Superior temporal gyrus (tissue), 1 donor: ENCODE measurements at regions not wholly inside any gene's neighbourhood (a gene's known extent, or its start where the extent isn't known, plus 50 kb on each side); places are given as distances from the start of the nearest gene placed in this dataset.
A peak's percentile ranks its signal among the peaks of the same experiment; 100 is the strongest.
"Not testable (repeated sequence)": the region's sequence is repeated elsewhere in the genome, so short reads cannot be mapped to it uniquely, and the experiment has no call there.

Experiments
- DNase-seq: peaks from one replicate; pipeline ENCODE4 v3.0.0-alpha.2; 2016; ENCODE audit errors: extremely low spot score

DNA sequence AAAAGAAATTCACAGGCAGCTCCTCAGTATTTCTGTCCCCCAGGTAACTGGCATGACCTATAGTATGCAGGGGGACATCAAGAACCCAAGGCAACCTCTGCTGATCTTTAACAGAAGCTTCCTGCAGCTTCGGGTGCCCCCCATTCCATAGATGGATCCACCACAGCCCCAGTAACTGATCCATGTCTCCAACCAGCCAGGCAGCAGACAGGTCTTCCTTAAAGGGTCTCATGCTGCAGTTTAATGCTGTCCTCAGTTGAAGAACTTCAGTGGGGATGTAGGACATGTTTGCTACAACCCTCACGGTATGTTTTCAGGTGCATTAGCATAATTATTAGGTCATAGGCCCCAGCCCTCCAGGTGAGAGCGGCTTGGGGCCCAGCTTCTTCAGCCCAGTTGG, 90.9 kb upstream of the OLIG2 start:
- DNase-seq, result no peak

DNA sequence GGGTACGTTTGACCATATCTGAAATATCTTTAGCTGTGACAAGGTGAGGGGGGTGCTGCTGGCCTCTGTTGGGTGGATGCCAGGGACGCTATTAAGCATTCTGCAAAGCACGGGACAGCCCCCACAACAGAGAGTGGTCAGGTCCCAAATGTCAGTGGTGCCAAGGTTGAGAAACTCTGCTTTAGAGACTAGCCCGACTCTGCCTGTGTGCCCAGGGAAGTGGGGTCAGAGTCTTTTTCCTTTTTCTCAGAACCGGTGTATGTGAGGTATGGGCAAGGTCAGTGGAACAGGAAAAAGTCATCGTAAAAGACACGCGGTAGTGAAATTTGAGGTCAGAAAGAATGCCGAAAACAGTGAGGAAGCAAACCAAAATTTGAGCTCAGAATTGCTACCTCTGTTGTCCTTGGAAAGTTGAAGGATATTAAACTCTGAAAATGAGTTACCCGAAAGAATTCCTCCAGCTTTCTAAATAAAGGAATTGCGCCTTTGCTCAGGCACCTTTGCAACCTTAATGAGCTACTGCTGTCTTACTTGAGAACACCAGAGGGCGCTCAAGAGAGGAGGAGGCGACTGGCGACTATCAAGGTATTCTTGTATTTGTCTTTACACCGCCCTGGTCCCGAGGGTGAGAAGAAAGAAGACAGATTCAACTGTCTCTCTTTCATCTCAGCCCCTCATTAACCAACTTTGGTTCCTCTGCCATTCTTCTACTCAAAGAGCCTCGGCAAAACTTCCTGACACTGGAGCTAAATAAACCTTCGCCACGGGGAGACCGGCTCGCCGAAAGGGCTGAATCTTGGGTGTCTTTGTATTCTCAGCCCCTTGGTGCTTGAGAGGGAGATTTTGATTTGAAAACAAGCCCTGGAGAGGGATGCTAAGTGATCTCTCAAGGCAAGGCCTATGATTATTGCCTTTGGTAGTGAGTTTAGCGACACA, 85.4 kb upstream of the OLIG2 start:
- peak; percentile 83 for DNase-seq

DNA sequence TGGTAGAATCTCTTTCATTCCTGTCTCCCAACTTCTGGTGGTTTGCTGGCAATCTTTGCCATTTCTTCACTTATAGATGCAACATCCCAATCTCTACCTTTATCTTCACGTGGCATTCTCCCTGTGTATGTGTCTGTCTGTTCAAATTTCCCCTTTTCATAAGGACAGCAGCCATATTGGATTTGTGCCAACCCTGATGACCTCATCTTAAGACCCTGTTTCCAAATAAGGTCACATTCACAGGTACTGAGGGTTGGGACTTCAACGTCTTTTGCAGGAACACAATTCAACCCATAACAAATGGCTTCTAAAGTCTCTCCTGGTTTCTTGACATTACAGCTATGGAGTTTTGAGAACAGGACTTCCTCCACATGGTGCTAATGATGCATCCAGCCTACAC, 84.5 kb upstream of the OLIG2 start:
- DNase-seq, result no peak

DNA sequence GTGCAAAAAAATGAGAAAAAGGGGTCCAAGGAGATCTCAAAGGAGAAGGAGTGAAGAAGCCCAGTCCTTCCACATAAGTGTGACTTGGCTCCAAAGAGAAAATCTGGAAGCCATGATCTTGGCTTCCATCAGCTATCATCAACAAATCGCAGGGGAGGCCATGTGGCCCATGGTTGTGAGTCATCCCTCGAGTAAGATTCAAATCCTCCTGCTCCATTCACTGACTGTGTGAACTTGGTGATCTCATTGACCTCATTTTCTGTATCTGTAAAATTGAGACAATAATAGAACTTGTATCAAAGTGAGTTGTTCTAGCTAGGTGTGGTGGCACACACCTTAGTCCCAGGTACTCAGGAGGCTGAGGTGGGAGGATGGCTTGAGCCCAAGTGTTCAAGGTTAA, 79.1 kb upstream of the OLIG2 start:
- no peak for DNase-seq

DNA sequence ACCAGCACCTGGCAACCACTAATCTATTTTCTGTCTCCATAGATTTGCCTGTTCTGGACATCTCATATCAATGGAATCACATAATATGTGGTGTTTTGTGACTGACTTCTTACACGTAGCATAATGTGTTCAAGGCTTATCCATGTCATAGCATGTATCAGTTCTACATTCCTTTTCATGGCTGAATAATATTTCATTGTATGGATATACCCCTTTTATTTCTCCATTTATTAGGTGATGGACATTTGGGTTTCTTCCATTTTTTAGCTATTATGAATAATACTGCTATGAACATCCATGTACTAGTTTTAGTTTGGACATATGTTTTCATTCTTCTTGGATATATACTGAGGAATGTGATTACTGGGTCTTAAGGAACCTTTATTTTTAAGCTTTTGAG, 78.0 kb upstream of the OLIG2 start:
- DNase-seq, result no peak

DNA sequence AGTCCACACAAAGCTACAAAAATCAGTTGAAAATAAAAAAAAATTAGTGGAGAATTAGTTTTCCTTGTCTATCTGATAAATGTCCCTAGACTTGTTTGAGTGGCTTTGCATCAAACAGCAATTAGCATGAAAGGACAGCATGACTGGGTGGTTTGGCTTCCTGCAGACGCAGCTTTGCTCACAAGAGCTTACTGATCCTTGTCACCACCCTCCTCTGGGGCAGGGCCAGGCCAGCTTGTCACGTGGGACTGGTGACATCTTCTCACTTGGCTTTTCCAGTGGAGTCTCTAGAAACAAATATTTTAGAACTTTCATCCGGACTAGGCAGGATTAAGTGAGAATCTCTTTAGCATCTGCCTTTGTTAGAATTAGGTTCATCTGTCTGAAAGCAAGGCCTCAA, 76.0 kb upstream of the OLIG2 start:
- DNase-seq, result peak; percentile 79

DNA sequence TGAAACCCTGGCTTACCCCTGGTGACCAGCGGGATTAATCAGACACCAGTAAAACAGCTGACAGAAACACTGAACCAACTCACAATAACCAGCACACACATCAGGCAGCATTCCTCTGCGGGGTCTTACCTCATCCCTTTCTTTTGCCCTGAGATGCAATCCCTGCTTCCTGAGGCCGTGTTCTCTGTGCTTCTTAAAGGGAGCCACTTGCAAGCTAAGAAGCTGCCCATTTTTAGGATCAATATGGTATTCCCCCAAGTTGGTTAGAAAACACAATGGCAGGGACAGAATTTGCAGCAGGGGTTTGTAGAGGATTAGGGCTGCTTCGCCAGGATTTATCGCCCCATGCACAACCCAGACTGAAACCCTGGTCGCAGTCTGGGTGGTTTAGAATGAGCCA, 74.7 kb upstream of the OLIG2 start:
- DNase-seq, result no peak

DNA sequence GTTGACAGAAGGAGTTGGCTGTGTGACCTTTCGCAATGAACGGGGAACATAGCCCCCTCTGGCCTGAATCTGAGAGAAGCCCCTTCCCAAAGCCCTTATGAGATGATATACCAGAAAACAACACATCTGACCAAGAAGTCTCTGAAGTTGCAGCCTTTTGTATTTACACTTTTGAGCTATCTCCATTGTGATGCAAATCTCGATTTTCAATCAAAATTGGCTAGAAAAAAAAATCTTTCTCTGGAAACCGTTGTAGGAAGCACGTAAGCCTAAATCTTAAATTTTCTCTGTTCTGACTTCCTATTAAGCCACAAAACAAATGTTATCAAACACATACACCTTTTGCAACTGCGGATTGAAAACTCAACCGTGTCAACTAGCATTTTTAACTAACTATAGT, 71.4 kb upstream of the OLIG2 start:
- no peak for DNase-seq

DNA sequence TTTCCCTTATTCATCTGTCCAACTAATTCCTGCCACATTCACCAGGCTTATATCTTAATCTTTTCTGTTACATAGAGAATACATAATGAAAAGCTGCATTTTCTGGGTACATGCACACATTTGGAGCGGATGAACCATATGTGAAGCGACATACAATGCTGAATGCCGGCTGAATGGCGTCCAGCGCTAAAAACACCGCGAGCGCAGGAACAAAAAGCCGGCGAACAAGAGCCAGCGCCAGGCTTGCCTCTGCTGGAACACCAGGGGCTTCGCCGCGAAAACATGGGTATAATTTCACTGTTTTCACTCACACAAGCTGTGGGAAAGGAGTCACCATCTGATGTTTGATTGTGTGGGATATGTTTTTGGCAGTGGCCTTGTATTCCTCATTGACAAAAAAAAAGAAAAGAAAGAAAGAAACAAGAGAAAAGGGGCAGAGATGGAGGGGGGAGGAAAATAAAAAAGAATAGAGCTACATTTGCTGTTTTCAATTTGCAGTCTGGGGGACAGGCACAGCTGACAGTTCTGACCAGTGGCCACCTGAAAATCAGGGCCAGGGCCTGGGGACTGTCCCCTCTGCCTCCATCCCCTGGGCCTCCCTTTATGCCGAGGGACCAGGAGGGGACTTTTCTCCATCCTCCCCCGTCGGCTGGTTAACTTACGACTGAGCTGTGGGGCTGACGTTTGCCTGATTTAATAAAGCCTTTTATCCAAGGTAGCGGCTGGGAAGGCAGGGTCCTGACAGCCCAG, 70.2 kb upstream of the OLIG2 start:
- DNase-seq, result peak; percentile 74

DNA sequence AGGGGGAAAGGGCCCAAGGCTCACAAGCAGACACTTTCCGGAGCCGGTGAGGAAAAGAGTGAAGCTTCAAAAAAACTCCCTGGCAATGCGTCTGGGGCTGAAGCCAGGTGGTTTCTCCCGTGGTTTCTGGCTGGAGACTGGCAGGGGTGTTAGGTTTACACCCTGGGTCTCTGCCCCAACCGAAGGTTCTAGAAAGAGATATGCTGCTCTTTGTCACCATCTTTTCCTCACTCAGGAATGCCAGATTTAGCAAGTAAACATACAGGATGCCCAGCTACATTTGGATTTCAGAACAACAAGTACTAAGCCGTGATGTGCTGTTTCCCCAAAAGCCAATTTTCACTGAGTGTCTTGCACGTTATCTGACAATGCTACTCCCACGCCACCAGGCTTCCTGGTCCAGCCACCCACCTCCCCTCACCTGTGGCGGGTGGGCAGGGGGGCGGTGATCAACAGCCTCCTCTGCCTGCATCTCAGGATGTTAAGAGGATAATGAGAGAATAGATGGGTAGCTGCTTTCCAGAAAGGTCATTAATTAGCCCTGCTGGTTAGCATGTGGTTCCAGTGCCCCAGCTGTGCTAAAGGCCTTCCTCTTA, 69.6 kb upstream of the OLIG2 start:
- peak; percentile 49 for DNase-seq

DNA sequence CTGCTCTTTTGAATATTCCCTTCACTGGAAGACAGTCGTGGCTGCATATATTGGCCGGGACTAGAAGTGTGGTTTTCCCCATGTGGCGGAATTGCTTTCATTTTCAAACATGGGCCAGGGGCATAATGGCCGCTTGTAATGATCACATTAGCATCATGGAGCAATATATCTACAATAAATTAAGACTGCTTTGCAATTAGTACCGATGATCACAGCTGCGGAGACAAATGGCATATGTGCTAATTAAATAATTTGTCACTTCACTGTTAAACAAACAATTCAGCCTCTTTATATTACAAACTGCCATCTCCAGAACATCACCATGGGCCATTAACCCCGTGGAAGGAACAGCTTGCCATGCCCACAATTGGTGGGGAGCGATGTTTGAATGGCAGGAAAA, 68.2 kb upstream of the OLIG2 start:
- no peak for DNase-seq

DNA sequence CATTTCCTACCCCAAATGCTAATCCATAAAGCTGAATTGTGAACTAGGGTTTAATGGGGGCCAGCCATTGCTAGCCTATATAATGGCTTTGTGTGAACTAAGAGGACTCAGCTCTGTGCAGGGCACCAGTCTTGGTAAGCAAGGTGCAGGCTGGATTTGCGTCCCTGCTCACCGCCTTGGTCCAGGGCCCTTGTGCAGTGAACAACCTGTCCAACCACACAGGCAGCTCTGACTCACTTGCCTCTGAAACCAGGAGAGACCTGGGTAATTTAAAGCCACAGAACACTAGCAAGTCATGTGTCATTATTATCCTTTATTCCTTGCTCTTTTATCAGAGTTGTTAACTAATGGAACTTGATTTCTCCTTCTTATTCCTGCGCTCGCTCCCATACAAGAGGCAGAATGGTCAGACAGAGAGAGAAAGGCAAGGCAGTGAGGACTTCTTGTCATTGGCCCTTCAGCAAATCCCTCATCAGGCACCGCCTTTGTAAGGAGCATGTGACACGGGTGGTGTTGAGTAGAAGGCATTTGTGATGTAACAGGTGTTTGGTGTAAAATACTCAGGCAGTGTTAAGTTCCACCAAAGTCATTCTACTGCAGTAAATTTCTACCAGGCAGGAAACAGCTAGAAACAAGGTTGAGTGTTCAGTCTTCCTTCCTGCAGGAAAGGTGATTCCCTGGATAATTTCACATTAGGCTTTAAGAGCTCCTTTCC, 67.3 kb upstream of the OLIG2 start:
- DNase-seq, result no peak

DNA sequence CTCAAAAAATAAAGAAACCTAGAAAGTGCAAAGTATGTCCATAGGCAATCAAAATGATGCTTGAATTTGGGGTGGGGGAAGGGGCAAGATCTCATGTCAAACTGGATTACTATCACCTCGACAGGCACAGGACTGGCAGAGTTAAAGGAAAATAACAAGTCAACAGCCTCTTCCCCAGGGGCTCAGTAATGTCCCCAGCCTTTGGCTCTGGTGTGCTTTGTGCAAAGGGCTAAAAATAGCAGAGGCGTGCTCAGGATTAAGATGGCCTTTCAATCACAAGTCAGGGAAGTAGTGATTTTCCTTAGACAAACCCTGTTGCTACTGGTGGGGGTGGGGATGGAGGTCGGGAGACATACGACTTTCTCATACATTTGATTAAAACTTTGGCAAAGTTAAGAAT, 63.5 kb upstream of the OLIG2 start:
- no peak for DNase-seq

DNA sequence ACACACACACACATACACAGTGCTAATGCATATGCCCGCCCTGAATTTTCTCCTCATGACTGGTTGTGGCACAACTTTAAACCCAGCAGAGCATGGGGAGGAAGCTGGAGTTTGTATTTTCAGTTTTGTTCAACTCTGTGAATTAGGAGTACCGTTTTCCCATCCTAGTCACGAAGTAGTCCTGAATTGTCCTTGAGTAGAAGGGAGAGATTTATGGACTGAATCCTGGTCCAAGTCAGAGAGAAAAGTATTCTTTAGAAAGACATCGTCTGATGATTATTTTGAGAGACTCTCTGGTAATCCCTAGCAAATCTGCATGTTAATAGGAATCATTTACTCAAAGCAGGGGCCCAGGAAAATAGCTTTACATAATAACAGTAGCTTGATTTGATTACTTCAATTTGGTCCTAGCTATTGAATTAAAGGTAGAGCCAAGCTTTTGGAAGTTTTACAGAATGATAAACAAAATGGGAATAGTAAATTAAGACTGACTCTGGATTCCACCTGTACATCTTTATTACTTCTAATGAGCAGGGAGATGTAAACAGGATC, 60.5 kb upstream of the OLIG2 start:
- no peak for DNase-seq

DNA sequence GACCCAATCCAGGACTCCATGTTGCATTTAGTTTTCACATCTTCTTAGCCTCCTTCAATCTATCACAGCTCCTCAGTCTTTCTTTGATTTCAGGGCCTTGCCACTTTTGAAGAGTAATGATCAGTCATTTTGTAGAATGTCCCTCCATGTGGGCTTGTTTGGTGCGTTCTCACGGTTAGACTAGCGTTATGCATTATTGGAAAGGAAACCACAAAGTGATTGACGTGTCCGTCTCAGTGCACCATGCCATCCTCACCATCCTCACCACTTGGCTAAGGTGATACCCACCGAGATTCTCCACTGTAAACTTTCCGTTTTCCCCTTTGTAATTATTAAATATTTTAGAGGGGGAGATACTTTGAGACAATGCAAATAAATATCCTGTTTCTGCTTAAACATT, 59.6 kb upstream of the OLIG2 start:
- DNase-seq, result no peak

DNA sequence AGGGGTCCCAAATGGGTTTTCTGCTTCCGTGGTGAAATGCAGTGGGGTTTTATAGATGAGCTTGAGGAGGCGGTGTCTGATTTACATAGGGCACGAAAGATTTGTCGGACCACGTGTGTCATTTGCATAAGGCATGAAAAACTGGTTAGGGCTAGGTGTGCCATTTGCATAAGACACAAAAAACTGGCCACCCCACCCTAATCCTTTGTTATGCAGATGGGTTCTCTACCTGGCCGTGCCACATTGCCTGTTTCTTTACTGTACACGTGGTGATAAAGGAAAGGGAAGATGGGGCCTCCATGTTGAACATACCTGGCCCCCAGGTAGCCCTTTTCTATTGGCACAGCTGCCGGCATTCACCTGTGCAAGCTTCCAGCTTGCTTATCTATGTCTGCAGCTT, 57.6 kb upstream of the OLIG2 start:
- DNase-seq, result not testable (repeated sequence)

DNA sequence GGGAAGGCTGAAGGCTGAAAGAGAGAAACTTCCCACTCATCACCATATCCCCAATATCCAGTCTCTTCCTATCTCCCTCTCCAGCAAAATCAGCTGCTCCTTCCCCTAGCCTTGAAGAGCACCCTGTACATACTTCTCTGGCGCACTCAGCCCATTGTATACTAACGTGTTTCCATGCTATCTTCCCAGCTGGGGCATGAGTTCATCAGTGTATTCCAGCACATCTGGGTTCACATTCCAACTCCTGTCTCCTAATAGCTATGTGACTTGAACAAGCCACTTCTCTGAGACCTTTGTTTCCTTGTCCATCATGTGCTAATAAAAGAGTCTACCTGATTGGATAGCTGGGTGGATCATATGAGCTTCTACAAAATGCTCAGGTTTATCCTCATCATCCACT, 51.1 kb upstream of the OLIG2 start:
- no peak for DNase-seq

DNA sequence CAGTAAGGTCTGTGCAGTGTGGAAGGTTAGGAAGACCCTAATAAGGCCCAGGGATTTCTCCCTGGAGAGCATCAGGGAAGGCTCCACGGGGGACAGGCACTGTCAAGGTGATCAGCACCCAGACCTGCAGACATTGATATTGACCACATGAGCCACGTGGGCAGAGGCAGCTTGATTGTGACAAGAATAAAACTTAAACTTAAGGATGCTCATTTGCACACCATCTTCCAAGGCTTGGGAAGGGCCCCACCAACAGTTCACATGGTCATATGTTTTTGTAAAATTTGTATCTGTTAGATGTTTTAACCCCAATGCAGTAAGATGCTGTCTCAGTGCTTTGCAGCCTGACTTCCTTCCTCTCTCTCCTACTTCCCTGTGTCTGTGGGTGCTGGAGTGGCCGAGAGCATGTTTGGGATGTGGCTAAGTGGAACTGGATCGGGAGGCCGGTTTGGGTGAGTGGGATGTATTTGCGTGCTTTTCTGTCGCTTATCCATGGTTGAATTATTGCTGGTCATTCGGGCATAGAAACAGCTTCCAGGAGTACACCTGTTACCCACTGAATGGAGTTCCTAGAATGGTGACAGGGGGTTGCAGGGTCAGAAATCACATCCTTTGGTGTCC, 49.8 kb upstream of the OLIG2 start:
- no peak for DNase-seq
